IPS DF 6.9 (cell line): ENCODE measurements at regions not wholly inside any gene's neighbourhood (a gene's known extent, or its start where the extent isn't known, plus 50 kb on each side); places are given as distances from the start of the nearest gene placed in this dataset.
"Not testable (repeated sequence)": the region's sequence is repeated elsewhere in the genome, so short reads cannot be mapped to it uniquely, and the experiment has no call there.

Experiments used
- DNase-seq: peaks from one replicate; pipeline ENCODE4 v3.0.0-alpha.2; 2013; ENCODE audit warnings: low read depth, low spot score
- H3K27ac ChIP-seq: one replicate; pipeline ENCODE4 v1.5.1; 2013; ENCODE audit warnings: low read length, control low read depth
- H3K27me3 ChIP-seq: 2 replicates; pipeline ENCODE4 v1.6.1; 2013; ENCODE audit warnings: mild to moderate bottlenecking, low read length; ENCODE audit not compliant: control insufficient read depth, insufficient read depth
- H3K36me3 ChIP-seq: 2 replicates; pipeline ENCODE4 v1.6.1; 2013; ENCODE audit warnings: low read length; ENCODE audit not compliant: control insufficient read depth, insufficient read depth
- H3K4me1 ChIP-seq: 2 replicates; pipeline ENCODE4 v1.6.1; 2013; ENCODE audit warnings: low read length; ENCODE audit not compliant: control insufficient read depth, insufficient read depth
- H3K4me3 ChIP-seq: 2 replicates; pipeline ENCODE4 v1.5.1; 2013; ENCODE audit warnings: mild to moderate bottlenecking, low read length
- H3K9me3 ChIP-seq: 2 replicates; pipeline ENCODE4 v1.6.1; 2013; ENCODE audit warnings: low read length, inconsistent platforms; ENCODE audit not compliant: control insufficient read depth, insufficient read depth
- WGBS: extraction: QIAGEN DNeasy Blood & Tissue Kit; methylation state at CpG from one replicate; pipeline ENCODE4 v1.1.7; 2013; ENCODE audit warnings: mixed read lengths, missing lambda C conversion rate; ENCODE audit not compliant: insufficient read length, insufficient coverage; 5-methylcytosine and 5-hydroxymethylcytosine counted together

DNA sequence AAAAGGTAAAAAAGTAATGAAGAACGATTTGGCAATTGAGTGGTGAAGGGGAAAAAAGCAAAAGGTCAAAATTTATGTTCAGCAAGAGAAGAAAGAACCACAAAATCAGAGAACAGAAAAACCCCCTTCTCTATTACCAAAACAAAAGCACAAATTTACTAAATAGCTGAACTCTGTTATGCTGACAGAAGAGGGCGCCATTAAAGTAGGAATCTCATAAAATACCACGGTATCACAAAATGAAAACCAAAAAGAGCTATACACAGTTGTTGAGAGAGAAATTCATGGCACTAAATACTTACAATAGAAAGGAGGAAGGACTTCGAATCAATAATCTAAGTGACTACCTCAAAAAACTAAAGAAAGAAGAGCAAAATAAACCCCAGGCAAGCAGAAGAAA, 69.6 kb upstream of the CXorf66 start:
- H3K9me3 ChIP-seq: no peaks in the 10 kb centered on the region
- H3K27ac ChIP-seq: no peak overlapping the region
- H3K4me3 ChIP-seq: no peak overlapping the region
- no peaks in the 10 kb centered on the region for H3K27me3 ChIP-seq
- no CpG with 5 or more reads among the region's 4 CpGs for WGBS
- DNase-seq: no peak
- H3K4me1 ChIP-seq: no peaks in the 10 kb centered on the region
- no peaks in the 10 kb centered on the region for H3K36me3 ChIP-seq

- no CpG with 5 or more reads among the region's 1 CpG for WGBS
- Histone ChIP-seq H3K4me3 (no peak overlapping the region), H3K27ac (no peak overlapping the region), H3K27me3 (no peaks in the 10 kb centered on the region), H3K4me1 (no peaks in the 10 kb centered on the region), H3K36me3 (no peaks in the 10 kb centered on the region), H3K9me3 (no peaks in the 10 kb centered on the region)
- no peak for DNase-seq
Measured at GRCh38 chrX:140022482-140022881, 57.2 kb upstream of the CXorf66 start.

DNA sequence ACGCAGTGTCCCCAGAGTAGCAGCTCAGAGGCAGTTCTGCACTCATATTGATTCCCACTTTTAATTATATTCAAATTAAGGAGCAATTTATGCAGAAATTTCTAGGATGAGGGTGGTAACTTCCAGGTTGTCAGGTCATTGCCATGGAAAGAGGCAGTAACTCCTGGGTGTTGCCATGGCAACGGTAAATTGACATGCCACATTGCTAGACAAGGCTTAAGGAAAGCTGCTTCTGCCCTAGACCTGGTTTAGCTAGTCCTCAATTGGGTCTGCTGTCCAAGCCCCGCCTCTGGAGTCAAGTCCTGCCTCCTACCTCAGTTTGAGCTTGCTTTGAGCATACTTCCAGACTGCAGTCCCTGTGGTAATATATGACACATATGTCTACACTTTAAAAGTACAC, 53.8 kb upstream of the CXorf66 start:
- no CpG with 5 or more reads among the region's 3 CpGs for WGBS
- H3K36me3 ChIP-seq, H3K27me3 ChIP-seq: not testable (repeated sequence)

More for the DNA sequence above, 53.8 kb upstream of the CXorf66 start:
- not testable (repeated sequence) for H3K4me3 ChIP-seq, H3K9me3 ChIP-seq, H3K27ac ChIP-seq, DNase-seq, H3K4me1 ChIP-seq
